CD4-positive, CD25-positive, alpha-beta regulatory T cell (primary cell): ENCODE measurements at regions not wholly inside any gene's neighbourhood (a gene's known extent, or its start where the extent isn't known, plus 50 kb on each side); places are given as distances from the start of the nearest gene placed in this dataset.
A peak's percentile ranks its signal among the peaks of the same experiment; 100 is the strongest.

Experiments
- ATAC-seq, 2 donors: fragments of 150-1000 bp; cut with Tn5 transposase; one replicate each; pipeline ENCODE4 v1.10.0; 2021; ENCODE audit warnings: low read depth in 2 of 2, moderate number of reproducible peaks in 2 of 2, moderate library complexity in 1 of 2
- DNase-seq, 3 donors: peaks; one replicate each; pipeline versions ENCODE4 v3.0.0 to v3.0.0-alpha.2; 2012 to 2022; ENCODE audit warnings: mixed read lengths in 1 of 3
- H3K27ac ChIP-seq: one replicate; pipeline ENCODE4 v1.7.0; 2013; ENCODE audit warnings: mild to moderate bottlenecking, low read length; ENCODE audit not compliant: insufficient read depth, poor library complexity, severe bottlenecking
- H3K27me3 ChIP-seq: one replicate; pipeline ENCODE4 v1.7.0; 2013; ENCODE audit warnings: low read length; ENCODE audit not compliant: control insufficient read depth, insufficient read depth
- H3K36me3 ChIP-seq: one replicate; pipeline ENCODE4 v1.7.0; 2013; ENCODE audit warnings: mild to moderate bottlenecking, low read length, moderate library complexity; ENCODE audit not compliant: control insufficient read depth, insufficient read depth
- H3K4me1 ChIP-seq: 2 replicates; pipeline ENCODE4 v1.7.0; 2013; ENCODE audit warnings: mild to moderate bottlenecking, low read length; ENCODE audit not compliant: insufficient read depth, control insufficient read depth, poor library complexity, severe bottlenecking
- H3K4me3 ChIP-seq: one replicate; pipeline ENCODE4 v1.7.0; 2013; ENCODE audit warnings: low read depth, mild to moderate bottlenecking, low read length, moderate library complexity
- H3K9me3 ChIP-seq, 2 experiments: 1 replicate in 1 of 2; 2 replicates in 1 of 2; pipeline ENCODE4 v1.7.0; 2013; ENCODE audit warnings: low read length in 2 of 2, mild to moderate bottlenecking in 1 of 2, moderate library complexity in 1 of 2; ENCODE audit not compliant: control insufficient read depth in 2 of 2
- H3K27ac Mint-ChIP-seq, 3 donors: one replicate each; pipeline ENCODE4 v1.8.0; 2020 to 2022; ENCODE audit warnings: mild to moderate bottlenecking in 3 of 3, mixed read lengths in 3 of 3, moderate library complexity in 2 of 3
- H3K27me3 Mint-ChIP-seq: one replicate; pipeline ENCODE4 v1.8.0; 2022; ENCODE audit warnings: mild to moderate bottlenecking, mixed read lengths
- H3K36me3 Mint-ChIP-seq: one replicate; pipeline ENCODE4 v1.8.0; 2020; ENCODE audit warnings: mixed read lengths
- H3K4me1 Mint-ChIP-seq, 4 donors: one replicate each; pipeline ENCODE4 v1.8.0; 2020 to 2022; ENCODE audit warnings: mixed read lengths in 4 of 4, mild to moderate bottlenecking in 1 of 4
- H3K4me3 Mint-ChIP-seq, 4 donors: one replicate each; pipeline ENCODE4 v1.8.0; 2020 to 2022; ENCODE audit warnings: mild to moderate bottlenecking in 4 of 4, mixed read lengths in 4 of 4, moderate library complexity in 3 of 4
- H3K9me3 Mint-ChIP-seq, 7 donors: one replicate each; pipeline ENCODE4 v1.8.0; 2020 to 2022; ENCODE audit warnings: mixed read lengths in 7 of 7, mild to moderate bottlenecking in 3 of 7, moderate library complexity in 2 of 7

DNA sequence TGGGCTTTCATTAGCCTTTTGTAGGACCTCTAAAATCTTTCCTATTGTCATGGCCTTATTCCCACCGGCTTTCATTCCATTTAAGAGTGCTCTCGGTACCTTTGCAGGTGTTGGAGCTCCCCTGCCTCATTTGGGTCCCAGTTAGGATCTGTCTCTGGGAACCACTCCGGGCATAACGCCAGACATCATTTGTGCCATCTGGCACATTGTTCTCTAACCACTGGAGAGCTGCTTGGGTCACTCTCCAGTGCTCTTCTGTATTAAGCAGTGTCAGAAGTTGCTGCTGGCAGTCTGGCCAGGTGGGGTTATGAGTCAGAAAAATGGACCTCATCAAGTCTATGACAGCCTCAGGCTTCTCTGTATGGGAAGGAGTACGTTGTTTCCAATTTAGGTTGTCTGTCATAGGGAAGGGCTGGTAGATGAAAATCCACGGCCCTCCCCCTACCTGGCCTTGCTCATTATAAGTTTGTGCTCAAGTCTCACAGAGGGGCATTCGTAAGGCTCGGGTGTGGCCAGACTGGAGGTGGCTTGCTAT is 62.9 kb upstream of the MOCS1 start:
- Mint-ChIP-seq H3K4me3 (no peak overlapping the region), H3K27me3 (no peaks in the 10 kb centered on the region), H3K27ac (no peak overlapping the region), H3K4me1 (no peaks in the 10 kb centered on the region), H3K36me3 (no peaks in the 10 kb centered on the region), H3K9me3 (peaks cover 5 to 39% (median 10%) of the 10 kb centered on the region in 7 donors)
- Histone ChIP-seq H3K4me3 (no peak overlapping the region), H3K36me3 (no peaks in the 10 kb centered on the region), H3K27me3 (no peaks in the 10 kb centered on the region), H3K9me3 (peaks cover 9 to 38% of the 10 kb centered on the region in 2 experiments), H3K27ac (no peak overlapping the region), H3K4me1 (no peaks in the 10 kb centered on the region)
- DNase-seq (no peak), ATAC-seq (no peak)

- no peaks in the 10 kb centered on the region for H3K27me3 ChIP-seq
- Mint-ChIP-seq H3K27me3 (no peaks in the 10 kb centered on the region), H3K4me1 (no peaks in the 10 kb centered on the region), H3K36me3 (no peaks in the 10 kb centered on the region), H3K27ac (no peak overlapping the region), H3K4me3 (no peak overlapping the region), H3K9me3 (peaks cover 5 to 38% (median 10%) of the 10 kb centered on the region in 7 donors)
- H3K9me3 ChIP-seq: peaks cover 9 to 39% of the 10 kb centered on the region in 2 experiments
- no peaks in the 10 kb centered on the region for H3K36me3 ChIP-seq
- ATAC-seq (no peak), DNase-seq (no peak)
- no peak overlapping the region for H3K4me3 ChIP-seq
- no peak overlapping the region for H3K27ac ChIP-seq
- H3K4me1 ChIP-seq: no peaks in the 10 kb centered on the region
Observed at GRCh38 chr6:39995633-39996032, 61.4 kb upstream of the MOCS1 start.

- Mint-ChIP-seq H3K4me1 (no peaks in the 10 kb centered on the region), H3K4me3 (no peak overlapping the region)
- peak in 1 of 3 donors; percentile 23 for DNase-seq
Observed at GRCh38 chr6:39992861-39993622, 58.8 kb upstream of the MOCS1 start.

More at GRCh38 chr6:39992861-39993622, 58.8 kb upstream of the MOCS1 start:
- Mint-ChIP-seq H3K9me3 (peaks cover 0 to 25% (median 6%) of the 10 kb centered on the region in 7 donors), H3K27me3 (no peaks in the 10 kb centered on the region), H3K36me3 (no peaks in the 10 kb centered on the region), H3K27ac (no peak overlapping the region)
- no peaks in the 10 kb centered on the region for H3K36me3 ChIP-seq
- H3K4me1 ChIP-seq: no peaks in the 10 kb centered on the region
- H3K9me3 ChIP-seq: peaks cover 9 to 34% of the 10 kb centered on the region in 2 experiments
- no peak overlapping the region for H3K27ac ChIP-seq
- no peak overlapping the region for H3K4me3 ChIP-seq
- H3K27me3 ChIP-seq: no peaks in the 10 kb centered on the region
- ATAC-seq: no peak
